Neural progenitor cell (in vitro differentiated cells): ENCODE measurements at regions not wholly inside any gene's neighbourhood (a gene's known extent, or its start where the extent isn't known, plus 50 kb on each side); places are given as distances from the start of the nearest gene placed in this dataset.

Source experiments
- EZH2 ChIP-seq: fragments of 200-600 bp; sonication (generic); IDR thresholded peaks from 2 replicates; pipeline ENCODE4 v1.6.1; 2017; ENCODE audit warnings: antibody characterized with exemption, mild to moderate bottlenecking, moderate library complexity
- EZH2phosphoT487 ChIP-seq: fragments of 200-600 bp; sonication (generic); IDR thresholded peaks from 2 replicates; pipeline ENCODE4 v1.6.1; 2017; ENCODE audit warnings: antibody characterized with exemption
- TF ChIP-seq, protein P1 (sequence below): fragments of 200-600 bp; sonication (generic); IDR thresholded peaks from 2 replicates; pipeline ENCODE4 v1.5.1; 2017; ENCODE audit warnings: antibody characterized with exemption, mild to moderate bottlenecking

DNA sequence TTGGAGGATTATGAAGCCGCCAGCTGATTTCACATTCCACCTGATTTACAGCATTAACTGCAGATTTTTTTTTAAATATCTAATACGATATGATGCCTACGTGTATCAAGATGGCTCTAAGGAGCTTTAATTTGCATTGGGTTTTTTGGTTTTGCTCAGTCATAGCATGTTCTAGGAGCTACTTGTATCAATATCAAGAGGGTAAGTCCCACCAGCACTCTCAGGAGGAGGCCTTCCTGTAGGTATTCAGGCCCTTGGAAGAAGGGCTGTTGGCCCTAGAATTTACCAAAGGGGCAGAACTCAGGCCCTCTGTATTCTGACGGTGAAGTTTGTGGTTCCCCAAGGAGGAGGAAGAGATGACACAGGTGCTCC is 97.2 kb upstream of the IPO5 start:
- TF ChIP-seq EZH2phosphoT487, result no peak
- TF ChIP-seq, protein P1, sequence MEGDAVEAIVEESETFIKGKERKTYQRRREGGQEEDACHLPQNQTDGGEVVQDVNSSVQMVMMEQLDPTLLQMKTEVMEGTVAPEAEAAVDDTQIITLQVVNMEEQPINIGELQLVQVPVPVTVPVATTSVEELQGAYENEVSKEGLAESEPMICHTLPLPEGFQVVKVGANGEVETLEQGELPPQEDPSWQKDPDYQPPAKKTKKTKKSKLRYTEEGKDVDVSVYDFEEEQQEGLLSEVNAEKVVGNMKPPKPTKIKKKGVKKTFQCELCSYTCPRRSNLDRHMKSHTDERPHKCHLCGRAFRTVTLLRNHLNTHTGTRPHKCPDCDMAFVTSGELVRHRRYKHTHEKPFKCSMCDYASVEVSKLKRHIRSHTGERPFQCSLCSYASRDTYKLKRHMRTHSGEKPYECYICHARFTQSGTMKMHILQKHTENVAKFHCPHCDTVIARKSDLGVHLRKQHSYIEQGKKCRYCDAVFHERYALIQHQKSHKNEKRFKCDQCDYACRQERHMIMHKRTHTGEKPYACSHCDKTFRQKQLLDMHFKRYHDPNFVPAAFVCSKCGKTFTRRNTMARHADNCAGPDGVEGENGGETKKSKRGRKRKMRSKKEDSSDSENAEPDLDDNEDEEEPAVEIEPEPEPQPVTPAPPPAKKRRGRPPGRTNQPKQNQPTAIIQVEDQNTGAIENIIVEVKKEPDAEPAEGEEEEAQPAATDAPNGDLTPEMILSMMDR, result no peak
- TF ChIP-seq EZH2, result no peak
